HEK293T (cell line): ENCODE measurements at regions not wholly inside any gene's neighbourhood (a gene's known extent, or its start where the extent isn't known, plus 50 kb on each side); places are given as distances from the start of the nearest gene placed in this dataset.

Source experiments
- BHLHE40 ChIP-seq: fragments of 450-650 bp; IDR thresholded peaks from 2 replicates; pipeline ENCODE4 v1.6.1; 2016; ENCODE audit warnings: mild to moderate bottlenecking, moderate library complexity, borderline replicate concordance
- FOXA1 ChIP-seq: fragments of 450-650 bp; IDR thresholded peaks from 2 replicates; pipeline ENCODE4 v1.6.1; 2016; ENCODE audit warnings: mild to moderate bottlenecking
- HDGF ChIP-seq: fragments of 450-650 bp; IDR thresholded peaks from 2 replicates; pipeline ENCODE4 v1.6.1; 2017; ENCODE audit warnings: antibody characterized with exemption, borderline replicate concordance
- ZNF384 ChIP-seq: fragments of 450-650 bp; IDR thresholded peaks from 2 replicates; pipeline ENCODE4 v1.6.1; 2016

- TF ChIP-seq FOXA1 = no peak
- TF ChIP-seq HDGF = no peak
- TF ChIP-seq BHLHE40 = no peak
- no peak for TF ChIP-seq ZNF384
These were observed 121.4 kb upstream of the MVB12B start for GRCh38 chr9:126205265-126205664.
